HG02763 (cell line): ENCODE measurements at regions not wholly inside any gene's neighbourhood (a gene's known extent, or its start where the extent isn't known, plus 50 kb on each side); places are given as distances from the start of the nearest gene placed in this dataset.
"Not testable (repeated sequence)": the region's sequence is repeated elsewhere in the genome, so short reads cannot be mapped to it uniquely, and the experiment has no call there.

Source experiments
- ATAC-seq: cut with Tn5 transposase; IDR thresholded peaks from one replicate; pipeline ENCODE4 v1.9.1; 2021; ENCODE audit warnings: mild to moderate bottlenecking, moderate library complexity; ENCODE audit not compliant: unreplicated experiment

- no peak for ATAC-seq
These were observed 249.0 kb upstream of the CHD1 start for GRCh38 chr5:99177796-99178195.

- ATAC-seq, result no peak
These were observed 247.4 kb upstream of the CHD1 start for GRCh38 chr5:99176186-99176585.

GRCh38 chr5:99169309-99169708 lies 240.5 kb upstream of the CHD1 start:
- ATAC-seq, result no peak

DNA sequence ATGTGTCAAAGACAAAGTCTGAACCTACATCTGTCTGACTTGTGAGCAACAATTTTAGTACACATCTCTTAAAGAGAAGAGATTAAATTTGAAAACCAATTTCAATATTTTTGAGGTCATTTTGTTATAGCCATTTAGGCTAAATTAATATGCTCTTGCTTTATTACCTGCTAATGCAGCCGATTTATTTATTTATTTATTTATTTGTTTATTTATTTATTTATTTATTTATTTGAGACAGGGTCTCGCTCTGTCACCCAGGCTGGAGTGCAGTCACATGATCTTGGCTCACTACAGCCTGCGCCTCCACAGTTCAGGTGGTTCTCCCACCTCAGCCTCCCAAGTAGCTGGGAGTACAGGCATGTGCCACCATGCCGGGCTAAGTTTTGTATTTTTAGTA lies 232.7 kb upstream of the CHD1 start:
- ATAC-seq, result not testable (repeated sequence)

GRCh38 chr5:99156688-99157087 lies 227.9 kb upstream of the CHD1 start:
- ATAC-seq, result no peak

DNA sequence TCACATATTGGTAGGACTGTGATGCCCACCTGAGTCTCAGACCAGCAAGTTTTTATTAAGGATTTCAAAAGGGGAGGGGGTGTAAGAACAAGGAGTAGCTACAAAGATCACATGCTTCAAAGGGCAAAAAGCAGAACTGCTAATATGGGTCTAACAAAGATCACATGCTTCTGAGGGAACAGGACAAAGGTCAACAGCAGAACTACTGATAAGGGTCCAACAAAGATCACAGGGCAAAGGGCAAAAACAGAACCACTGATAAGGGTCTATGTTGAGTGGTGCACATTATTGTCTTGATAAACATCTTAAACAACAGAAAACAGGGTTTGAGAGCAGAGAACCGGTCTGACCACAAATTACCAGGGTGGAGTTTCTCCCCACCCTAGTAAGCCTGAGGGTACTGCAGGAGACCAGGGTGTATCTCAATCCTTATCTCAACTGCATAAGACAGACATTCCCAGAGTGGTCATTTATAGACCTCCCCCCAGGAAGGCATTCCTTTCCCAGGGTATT lies 214.5 kb upstream of the CHD1 start:
- not testable (repeated sequence) for ATAC-seq

DNA sequence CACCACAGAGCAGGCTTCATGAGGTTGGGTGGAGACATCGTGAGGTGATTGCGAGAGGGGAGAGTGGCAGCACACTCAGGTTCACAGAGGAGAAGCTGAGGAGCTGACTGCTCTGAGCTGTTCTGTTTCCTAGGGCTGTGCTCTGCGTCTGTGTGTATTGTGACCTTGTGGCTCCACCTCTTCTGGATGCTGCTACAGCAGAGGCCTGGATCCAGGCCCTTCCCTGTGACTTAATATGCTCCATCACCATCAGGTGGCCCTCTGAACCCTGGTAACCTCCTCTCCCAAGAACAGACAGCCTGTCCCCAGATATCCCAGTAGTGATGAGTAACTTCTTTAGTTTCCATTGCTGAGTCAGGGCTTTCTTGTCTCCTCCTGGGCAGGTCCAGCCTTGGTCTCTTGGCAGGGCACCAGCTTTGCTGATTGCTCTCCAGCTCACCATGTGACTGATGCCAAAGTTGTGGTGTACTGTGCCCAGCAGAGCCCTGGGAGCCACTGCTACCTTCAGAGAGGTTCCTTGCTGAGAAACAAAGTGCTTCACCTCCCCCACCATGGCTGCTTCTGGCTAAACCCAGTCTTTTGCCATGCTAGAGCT lies 212.8 kb upstream of the CHD1 start:
- no peak for ATAC-seq

GRCh38 chr5:99138911-99139310 lies 210.1 kb upstream of the CHD1 start:
- ATAC-seq, result no peak

- no peak for ATAC-seq
These were observed 205.1 kb upstream of the CHD1 start for GRCh38 chr5:99133921-99134320.

GRCh38 chr5:99129768-99130501 lies 201.1 kb upstream of the CHD1 start:
- ATAC-seq, result no peak

DNA sequence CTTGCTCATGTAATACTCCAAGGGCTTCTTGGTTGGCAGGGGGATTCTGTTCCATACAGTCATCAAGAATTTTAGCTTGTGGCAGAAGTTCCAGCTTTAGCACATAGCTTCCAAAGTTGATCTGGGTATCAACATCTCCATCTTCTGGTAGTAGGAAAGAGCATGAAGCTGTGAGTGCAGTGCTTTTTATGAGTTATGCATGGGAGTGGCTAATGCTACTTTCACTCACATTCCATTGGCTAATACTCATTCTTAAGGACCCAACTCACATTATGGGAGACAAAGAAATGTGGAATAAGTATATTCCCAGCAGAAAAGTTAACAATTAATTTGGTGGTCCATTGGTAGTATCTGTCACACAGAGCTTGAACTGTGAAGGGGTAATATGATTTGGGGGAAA lies 194.2 kb upstream of the CHD1 start:
- ATAC-seq, result no peak

DNA sequence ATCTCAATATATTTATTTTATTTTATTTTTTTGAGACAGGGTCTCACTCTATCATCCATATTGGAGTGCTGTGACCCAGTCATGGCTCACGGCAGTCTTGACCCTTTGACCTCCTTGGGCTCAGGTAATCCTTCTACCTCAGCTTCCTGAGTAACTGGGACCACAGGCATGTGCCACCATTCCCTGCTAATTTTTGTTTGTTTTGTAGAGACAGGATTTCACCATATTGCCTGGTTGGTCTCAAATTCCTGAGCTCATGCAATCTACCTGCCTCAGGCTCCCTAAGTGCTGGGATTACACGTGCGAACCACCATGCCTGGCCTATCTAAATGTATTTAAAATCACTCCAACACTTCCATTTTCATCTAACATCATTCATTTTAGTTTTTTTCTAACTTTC lies 190.5 kb upstream of the CHD1 start:
- no peak for ATAC-seq

DNA sequence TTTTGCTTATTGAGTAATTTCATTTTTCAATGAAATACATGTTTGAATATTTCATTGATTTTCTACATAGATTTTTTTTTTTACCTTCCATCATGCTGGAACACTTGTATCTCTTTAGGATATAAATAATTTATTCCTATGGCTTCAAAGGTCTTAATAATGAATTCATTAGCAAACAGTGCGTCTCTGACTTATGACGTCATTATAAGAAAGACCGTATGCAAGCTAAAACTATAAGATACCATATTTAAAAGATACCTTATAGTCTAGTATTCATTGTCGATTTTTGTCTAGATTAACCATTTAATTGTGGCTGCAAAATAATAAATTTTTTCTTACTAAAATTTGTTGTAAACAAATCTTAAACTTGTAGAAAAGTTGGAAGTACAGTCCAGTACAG lies 187.7 kb upstream of the CHD1 start:
- ATAC-seq, result no peak

- ATAC-seq, result no peak
These were observed 181.1 kb upstream of the CHD1 start for GRCh38 chr5:99109894-99110293.

DNA sequence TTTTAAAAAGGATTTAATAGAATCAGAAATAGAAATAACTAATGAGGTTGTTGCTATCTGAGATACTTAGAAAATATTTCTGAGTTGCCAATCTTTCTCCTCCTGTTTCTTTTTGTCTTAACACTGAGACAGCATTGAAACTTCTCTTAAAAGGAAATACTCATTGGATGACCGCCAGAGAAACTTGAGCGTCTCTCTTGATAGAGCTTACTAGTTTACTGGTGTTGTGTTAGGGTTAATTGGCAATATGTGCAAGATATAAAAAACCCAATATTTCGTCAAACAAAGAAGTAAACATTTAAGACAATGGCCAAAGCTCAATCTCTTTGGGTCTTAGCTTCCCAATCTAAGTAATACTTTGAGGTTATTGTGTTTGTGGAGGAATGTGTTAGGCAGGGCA lies 176.4 kb upstream of the CHD1 start:
- ATAC-seq, result no peak

GRCh38 chr5:99104538-99105132 lies 175.8 kb upstream of the CHD1 start:
- no peak for ATAC-seq

GRCh38 chr5:99102073-99102697 lies 173.4 kb upstream of the CHD1 start:
- ATAC-seq, result no peak

GRCh38 chr5:99099691-99100090 lies 170.9 kb upstream of the CHD1 start:
- no peak for ATAC-seq

DNA sequence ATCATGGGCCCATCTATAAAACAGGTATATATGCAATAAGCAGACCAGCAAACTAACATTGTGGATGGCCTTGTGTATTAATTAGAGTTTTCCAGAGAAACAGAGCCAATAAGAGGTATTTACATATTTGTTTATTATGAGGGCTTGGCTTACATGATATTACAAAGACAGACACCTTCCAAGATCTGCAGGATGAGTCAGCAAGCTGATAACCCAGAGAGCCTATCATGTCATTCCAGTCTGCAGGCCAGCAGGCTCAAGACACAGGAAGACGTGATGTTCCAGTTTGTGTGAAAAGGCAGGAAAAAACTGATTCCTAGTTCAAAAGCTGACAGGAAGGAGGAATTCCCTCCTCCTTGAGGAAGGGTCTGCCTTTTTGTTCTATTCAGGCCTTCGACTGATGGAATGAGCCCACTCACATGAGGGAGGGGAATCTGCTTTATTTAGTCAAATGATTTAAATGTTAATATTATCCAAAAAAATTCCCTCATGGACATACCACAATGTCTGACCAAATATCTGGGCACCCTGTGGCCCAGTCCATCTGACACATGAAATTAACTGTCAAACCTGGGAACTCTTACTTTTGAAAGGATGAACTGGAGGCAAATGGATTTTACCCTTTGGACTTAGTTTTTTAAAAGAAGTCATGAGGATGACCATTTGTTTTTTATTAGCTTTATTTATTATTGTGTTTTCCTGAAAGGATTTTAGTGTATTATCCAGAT lies 161.2 kb upstream of the CHD1 start:
- ATAC-seq, result no peak

- ATAC-seq, result no peak
These were observed 159.5 kb upstream of the CHD1 start for GRCh38 chr5:99088309-99088708.

- no peak for ATAC-seq
These were observed 154.4 kb upstream of the CHD1 start for GRCh38 chr5:99083197-99083596.
